AG09319 (cell line): ENCODE measurements at regions not wholly inside any gene's neighbourhood (a gene's known extent, or its start where the extent isn't known, plus 50 kb on each side); places are given as distances from the start of the nearest gene placed in this dataset.

Experiments
- DNase-seq: peaks from one replicate; pipeline ENCODE4 v3.0.0-alpha.2; 2010; ENCODE audit warnings: low read depth; ENCODE audit errors: extremely low read depth
- CTCF ChIP-seq: IDR thresholded peaks from 2 replicates; pipeline ENCODE4 v1.5.1; 2011; ENCODE audit warnings: low read depth, mild to moderate bottlenecking, inconsistent platforms, low read length, moderate library complexity

DNA sequence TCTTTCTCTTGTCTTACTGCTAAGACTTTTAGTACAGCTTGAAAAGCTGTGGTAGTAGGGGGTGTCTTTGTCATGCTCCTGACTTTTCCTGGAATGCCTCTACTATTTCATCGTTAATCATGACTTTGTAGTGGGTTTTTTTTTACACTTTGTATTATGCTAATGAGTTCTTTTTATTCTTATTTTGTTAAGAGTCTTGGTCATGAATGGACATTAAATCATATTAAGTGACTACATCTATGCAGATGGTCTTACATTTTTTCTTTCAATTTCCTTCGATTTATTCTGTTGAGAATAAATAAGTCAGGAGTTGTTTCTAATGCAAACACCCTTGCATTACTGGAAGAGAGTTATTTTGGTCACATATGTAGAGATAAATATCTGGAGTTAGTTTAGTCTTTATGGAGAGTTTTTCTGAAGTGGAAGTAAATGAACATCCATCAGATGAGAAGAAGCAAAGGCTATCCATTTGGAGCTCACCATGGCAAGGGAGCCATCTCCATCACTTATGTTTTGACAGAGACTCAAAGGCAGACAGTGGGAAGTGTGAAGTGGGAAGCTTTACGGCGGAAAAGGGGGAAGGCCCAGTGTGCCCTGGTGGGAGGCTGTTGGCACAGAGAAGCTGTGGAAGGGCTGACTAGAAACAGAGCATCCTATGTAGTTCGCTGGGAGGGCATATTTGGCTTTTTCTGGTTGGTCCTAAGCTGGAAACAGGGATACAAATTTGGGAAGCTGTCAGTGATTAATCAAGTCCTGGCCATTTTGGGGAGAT lies 73.1 kb upstream of the PRR23E start:
- DNase-seq, result no peak
- no peak for TF ChIP-seq CTCF

DNA sequence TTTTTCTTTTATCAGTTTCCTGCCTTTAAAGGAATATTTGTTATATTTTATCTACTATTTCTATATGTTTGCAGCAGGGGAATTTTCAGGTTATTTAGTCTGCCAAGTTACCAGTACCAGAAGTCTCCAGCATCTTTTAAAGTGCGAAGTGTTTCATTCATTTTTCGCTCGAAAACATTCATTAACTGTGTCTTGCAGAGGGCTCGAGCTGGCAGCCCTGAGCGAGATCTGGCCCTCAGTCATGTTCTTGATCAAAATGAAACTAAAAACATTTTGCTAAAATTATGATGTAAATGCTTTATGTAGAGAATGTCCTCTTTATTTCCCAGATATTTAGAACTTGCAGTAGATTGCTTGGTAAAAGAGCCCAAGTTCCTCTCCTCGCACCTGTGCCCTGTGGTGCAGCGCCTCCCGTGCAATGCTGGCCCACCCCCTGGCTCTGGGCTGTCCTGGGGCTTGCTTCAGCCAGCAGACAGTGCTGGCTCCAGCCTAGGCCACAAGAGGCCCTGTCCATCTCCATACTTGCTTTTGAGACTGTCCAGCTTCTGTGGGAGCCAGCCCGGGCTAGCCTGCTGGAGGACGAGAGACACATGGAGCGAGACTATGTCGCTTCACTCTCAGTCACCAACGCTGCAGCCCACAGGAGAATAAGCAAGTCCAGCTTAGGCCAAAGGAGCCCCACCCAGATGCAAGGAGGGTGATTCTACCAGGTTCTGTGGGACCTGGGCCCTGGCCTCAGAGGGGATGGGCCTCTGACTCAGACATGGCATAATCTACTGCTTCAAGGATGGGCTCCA lies 71.9 kb upstream of the PRR23E start:
- no peak for DNase-seq
- TF ChIP-seq CTCF, result no peak

- no peak for DNase-seq
- no peak for TF ChIP-seq CTCF
Measured at GRCh38 chr3:127121885-127122284, 71.0 kb upstream of the PRR23E start.

DNA sequence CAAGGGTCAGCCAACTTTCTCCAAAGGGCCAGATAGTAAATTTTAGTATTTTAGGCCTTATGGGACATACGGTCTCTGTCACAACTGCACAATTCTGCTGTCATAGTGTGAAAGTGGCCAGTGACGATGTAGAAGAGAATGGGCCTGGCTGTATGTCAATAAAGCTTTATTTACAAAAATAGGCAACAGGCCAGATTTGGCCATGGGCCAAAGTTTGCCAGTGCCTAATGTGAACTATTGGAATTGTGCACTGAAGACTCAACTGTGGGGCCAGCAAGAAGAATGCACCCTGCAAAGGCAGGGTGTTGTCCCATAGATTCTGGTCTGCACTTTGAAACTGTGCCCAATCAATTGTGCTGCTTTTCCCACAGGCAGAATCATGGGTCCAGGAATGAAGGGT lies 69.4 kb upstream of the PRR23E start:
- no peak for TF ChIP-seq CTCF
- no peak for DNase-seq

GRCh38 chr3:127124120-127124519 lies 68.8 kb upstream of the PRR23E start:
- no peak for DNase-seq
- no peak; the same call in 1 of the 2 replicates for TF ChIP-seq CTCF

GRCh38 chr3:127131424-127132170 lies 61.3 kb upstream of the PRR23E start:
- no peak for DNase-seq
- TF ChIP-seq CTCF, result no peak
